Posterior cingulate gyrus (tissue), 11 donors: ENCODE measurements at regions not wholly inside any gene's neighbourhood (a gene's known extent, or its start where the extent isn't known, plus 50 kb on each side); places are given as distances from the start of the nearest gene placed in this dataset.
"Not testable (repeated sequence)": the region's sequence is repeated elsewhere in the genome, so short reads cannot be mapped to it uniquely, and the experiment has no call there.

Experiments used
- DNase-seq, 10 donors: peaks; one replicate each; pipeline versions ENCODE4 v3.0.0 to v3.0.0-alpha.2; 2020 to 2021; ENCODE audit warnings: mixed read lengths in 3 of 10
- intact Hi-C: fragments of 100-400 bp; cut with DNase I; formaldehyde crosslinking; loops from one replicate; pipeline ENCODE4 v1.15.1; 2023

- intact Hi-C loops, result no loop called here
- no peak for DNase-seq
Measured at GRCh38 chr5:174943785-174944184, 219.4 kb downstream of the MSX2 start.

GRCh38 chr5:174943002-174943401 lies 218.6 kb downstream of the MSX2 start:
- intact Hi-C loops, DNase-seq: not testable (repeated sequence)

- no peak for DNase-seq
- intact Hi-C loops, result loop anchor here (5.0 kb wide), 2 partner anchors 100 to 520 kb away; no protein-coding TSS in a partner anchor
Measured at GRCh38 chr5:174937201-174938123, 213.1 kb downstream of the MSX2 start.

GRCh38 chr5:174935854-174936474 lies 211.6 kb downstream of the MSX2 start:
- peak; percentile 33 to 95 (median 76) for DNase-seq
- intact Hi-C loops, result loop anchor here (1.0 to 5.0 kb wide), 3 partner anchors 26 to 519 kb away; no protein-coding TSS in a partner anchor

- intact Hi-C loops, DNase-seq: not testable (repeated sequence)
Measured at GRCh38 chr5:174931033-174931432, 206.7 kb downstream of the MSX2 start.

GRCh38 chr5:174925586-174925985 lies 201.2 kb downstream of the MSX2 start:
- DNase-seq, result no peak
- intact Hi-C loops, result no loop called here

GRCh38 chr5:174922955-174923354 lies 198.6 kb downstream of the MSX2 start:
- intact Hi-C loops, result no loop called here
- DNase-seq, result no peak

GRCh38 chr5:174920906-174921550 lies 196.6 kb downstream of the MSX2 start:
- no peak for DNase-seq

GRCh38 chr5:174919351-174919750 lies 195.0 kb downstream of the MSX2 start:
- no peak for DNase-seq
- intact Hi-C loops, result no loop called here

More at GRCh38 chr5:174920906-174921550, 196.6 kb downstream of the MSX2 start:
- intact Hi-C loops, result no loop called here

GRCh38 chr5:174918655-174919054 lies 194.3 kb downstream of the MSX2 start:
- intact Hi-C loops, result no loop called here
- DNase-seq, result no peak

GRCh38 chr5:174917976-174918554 lies 193.7 kb downstream of the MSX2 start:
- intact Hi-C loops, result no loop called here
- no peak for DNase-seq

GRCh38 chr5:174917435-174917834 lies 193.1 kb downstream of the MSX2 start:
- intact Hi-C loops, DNase-seq: not testable (repeated sequence)

- intact Hi-C loops, result not testable (repeated sequence)
Measured at GRCh38 chr5:174916924-174917323, 192.5 kb downstream of the MSX2 start.

GRCh38 chr5:174916227-174916626 lies 191.8 kb downstream of the MSX2 start:
- intact Hi-C loops, result no loop called here
- no peak for DNase-seq

More at GRCh38 chr5:174916924-174917323, 192.5 kb downstream of the MSX2 start:
- DNase-seq, result not testable (repeated sequence)

- intact Hi-C loops, result no loop called here
Measured at GRCh38 chr5:174911118-174911517, 186.7 kb downstream of the MSX2 start.

GRCh38 chr5:174910245-174910737 lies 185.9 kb downstream of the MSX2 start:
- peak; percentile 52 to 96 (median 81) for DNase-seq
- intact Hi-C loops, result loop anchor here (1.0 kb wide), 1 partner anchor 26 kb away; no protein-coding TSS in a partner anchor

More at GRCh38 chr5:174911118-174911517, 186.7 kb downstream of the MSX2 start:
- no peak for DNase-seq

GRCh38 chr5:174903172-174903732 lies 178.9 kb downstream of the MSX2 start:
- intact Hi-C loops, result no loop called here
- DNase-seq, result no peak

- intact Hi-C loops, result no loop called here
- DNase-seq, result no peak
Measured at GRCh38 chr5:174901336-174901735, 177.0 kb downstream of the MSX2 start.

GRCh38 chr5:174900240-174900865 lies 176.0 kb downstream of the MSX2 start:
- DNase-seq, result no peak
- intact Hi-C loops, result no loop called here
